OCI-LY3 (cell line): ENCODE measurements at regions not wholly inside any gene's neighbourhood (a gene's known extent, or its start where the extent isn't known, plus 50 kb on each side); places are given as distances from the start of the nearest gene placed in this dataset.

ENCODE experiments used
- H2AFZ ChIP-seq: fragments of 200-600, 300-600 bp; shearing (Covaris generic); 2 replicates; pipeline ENCODE4 v1.6.0; 2014; ENCODE audit warnings: antibody characterized with exemption, low read depth, low read length
- H3K27ac ChIP-seq: fragments of 200-600, 300-600 bp; sonication (generic); 2 replicates; pipeline ENCODE4 v1.5.1; 2014; ENCODE audit warnings: mild to moderate bottlenecking, low read length, moderate library complexity, mixed read lengths
- H3K27me3 ChIP-seq: fragments of 200-600, 300-600 bp; sonication (generic); 2 replicates; pipeline ENCODE4 v1.6.1; 2014; ENCODE audit warnings: low read depth, low read length, mixed read lengths
- H3K36me3 ChIP-seq: fragments of 200-600, 300-600 bp; sonication (generic); replicated peaks from 2 replicates; pipeline ENCODE3; 2014; ENCODE audit warnings: low read depth, low read length, mixed read lengths
- H3K4me1 ChIP-seq: fragments of 300-600, 200-600 bp; sonication (generic); 2 replicates; pipeline ENCODE4 v1.6.1; 2014; ENCODE audit warnings: low read length, mixed read lengths
- H3K4me2 ChIP-seq: fragments of 200-600, 300-600 bp; sonication (generic); 2 replicates; pipeline ENCODE4 v1.6.1; 2014; ENCODE audit warnings: low read length, mixed read lengths
- H3K4me3 ChIP-seq: fragments of 300-600, 200-600 bp; sonication (generic); 2 replicates; pipeline ENCODE4 v1.5.1; 2014; ENCODE audit warnings: antibody characterized with exemption, mild to moderate bottlenecking, low read length, moderate library complexity
- H3K79me2 ChIP-seq: fragments of 300-600, 200-600 bp; shearing (Covaris generic); 2 replicates; pipeline ENCODE4 v1.6.1; 2014; ENCODE audit warnings: mild to moderate bottlenecking, low read length, mixed read lengths
- H3K9ac ChIP-seq: fragments of 300-600, 200-600 bp; shearing (Covaris generic); 2 replicates; pipeline ENCODE4 v1.6.0; 2014; ENCODE audit warnings: mild to moderate bottlenecking, low read length, moderate library complexity
- H3K9me3 ChIP-seq: fragments of 200-600, 300-600 bp; shearing (Covaris generic); 2 replicates; pipeline ENCODE4 v1.6.1; 2014; ENCODE audit warnings: low read length, mixed read lengths; ENCODE audit not compliant: insufficient read depth
- H4K20me1 ChIP-seq: fragments of 200-600, 300-600 bp; sonication (generic); 2 replicates; pipeline ENCODE4 v1.6.1; 2016; ENCODE audit warnings: low read length, mixed read lengths; ENCODE audit not compliant: insufficient read depth
- CTCF ChIP-seq: fragments of 200-600, 300-600 bp; sonication (generic); IDR thresholded peaks from 2 replicates; pipeline ENCODE4 v1.5.1; 2014; ENCODE audit warnings: antibody characterized with exemption, low read length, low read depth
- EZH2phosphoT487 ChIP-seq: fragments of 200-600 bp; shearing (Covaris generic); IDR thresholded peaks from 2 replicates; pipeline ENCODE4 v1.6.1; 2018; ENCODE audit warnings: antibody characterized with exemption, mixed run types, low read depth

- H3K27me3 ChIP-seq: no peaks in the 10 kb centered on the region
- H3K27ac ChIP-seq: no peak overlapping the region
- no peak overlapping the region for H3K9ac ChIP-seq
- H3K4me3 ChIP-seq: no peak overlapping the region
- H3K4me2 ChIP-seq: no peak overlapping the region
- H4K20me1 ChIP-seq: no peaks in the 10 kb centered on the region
- H2AFZ ChIP-seq: no peak overlapping the region
- H3K4me1 ChIP-seq: no peaks in the 10 kb centered on the region
- H3K9me3 ChIP-seq: peaks cover 21% of the 10 kb centered on the region
- no peaks in the 10 kb centered on the region for H3K36me3 ChIP-seq
- no peak for TF ChIP-seq EZH2phosphoT487
- TF ChIP-seq CTCF: no peak
- H3K79me2 ChIP-seq: no peaks in the 10 kb centered on the region
These were observed 64.0 kb downstream of the TBR1 start for GRCh38 chr2:161480123-161480522.

- Histone ChIP-seq H3K36me3 (no peaks in the 10 kb centered on the region), H3K4me3 (no peak overlapping the region), H2AFZ (no peak overlapping the region), H3K4me2 (no peak overlapping the region), H4K20me1 (no peaks in the 10 kb centered on the region), H3K27ac (no peak overlapping the region), H3K9ac (no peak overlapping the region), H3K9me3 (peaks cover 21% of the 10 kb centered on the region), H3K79me2 (no peaks in the 10 kb centered on the region), H3K27me3 (no peaks in the 10 kb centered on the region), H3K4me1 (peaks cover 5% of the 10 kb centered on the region; the same call in 1 of the 2 replicates)
- no peak for TF ChIP-seq EZH2phosphoT487
- no peak for TF ChIP-seq CTCF
These were observed 65.5 kb downstream of the TBR1 start for GRCh38 chr2:161481619-161482018.

- Histone ChIP-seq H3K4me3 (no peak overlapping the region), H3K36me3 (no peaks in the 10 kb centered on the region), H3K9me3 (peaks cover 21% of the 10 kb centered on the region), H3K4me2 (no peak overlapping the region), H3K79me2 (no peaks in the 10 kb centered on the region), H3K9ac (no peak overlapping the region), H3K27ac (no peak overlapping the region), H2AFZ (no peak overlapping the region), H4K20me1 (no peaks in the 10 kb centered on the region), H3K27me3 (no peaks in the 10 kb centered on the region), H3K4me1 (peaks cover 5% of the 10 kb centered on the region; the same call in 1 of the 2 replicates)
- TF ChIP-seq CTCF: no peak
- no peak for TF ChIP-seq EZH2phosphoT487
These were observed 68.0 kb downstream of the TBR1 start for GRCh38 chr2:161484061-161484460.

- Histone ChIP-seq H3K4me3 (no peak overlapping the region), H3K9ac (no peak overlapping the region), H3K4me1 (peaks cover 5% of the 10 kb centered on the region; the same call in 1 of the 2 replicates), H4K20me1 (no peaks in the 10 kb centered on the region), H3K4me2 (no peak overlapping the region), H3K27ac (no peak overlapping the region), H3K79me2 (no peaks in the 10 kb centered on the region), H3K36me3 (no peaks in the 10 kb centered on the region), H2AFZ (no peak overlapping the region), H3K9me3 (peaks cover 15% of the 10 kb centered on the region; the same call in 1 of the 2 replicates), H3K27me3 (no peaks in the 10 kb centered on the region)
- TF ChIP-seq CTCF (no peak), EZH2phosphoT487 (no peak)
These were observed 70.0 kb downstream of the TBR1 start for GRCh38 chr2:161486111-161486510.
